Psoas muscle (tissue), 7 donors: ENCODE measurements at regions not wholly inside any gene's neighbourhood (a gene's known extent, or its start where the extent isn't known, plus 50 kb on each side); places are given as distances from the start of the nearest gene placed in this dataset.
"Not testable (repeated sequence)": the region's sequence is repeated elsewhere in the genome, so short reads cannot be mapped to it uniquely, and the experiment has no call there.

Source experiments
- ATAC-seq, 4 donors: fragments of 200-7000 bp; cut with Tn5 transposase; one replicate each; pipeline ENCODE4 v1.9.1; 2020; ENCODE audit warnings: moderate library complexity in 3 of 4, mild to moderate bottlenecking in 2 of 4
- DNase-seq, 2 donors: peaks; one replicate each; pipeline ENCODE4 v3.0.0-alpha.2; 2020
- H3K27ac ChIP-seq: fragments of 200-600 bp; one replicate; pipeline ENCODE4 v1.8.0; 2022
- H3K27me3 ChIP-seq, 3 donors: fragments of 200-600 bp in 1 of 3; one replicate each; pipeline versions ENCODE4 v1.6.1 to v1.8.0; 2013 to 2022; ENCODE audit warnings: low read length in 2 of 3, mild to moderate bottlenecking in 2 of 3, moderate library complexity in 1 of 3; ENCODE audit not compliant: insufficient read depth in 3 of 3
- H3K36me3 ChIP-seq, 2 donors: fragments of 200-600 bp in 1 of 2; one replicate each; pipeline versions ENCODE4 v1.6.1 to v1.8.0; 2013 to 2022; ENCODE audit warnings: low read depth in 1 of 2, mild to moderate bottlenecking in 1 of 2, moderate library complexity in 1 of 2; ENCODE audit not compliant: insufficient read depth in 1 of 2
- H3K4me1 ChIP-seq: fragments of 200-600 bp; one replicate; pipeline ENCODE4 v1.8.0; 2022
- H3K4me3 ChIP-seq: fragments of 200-600 bp; one replicate; pipeline ENCODE4 v1.8.0; 2022; ENCODE audit warnings: mild to moderate bottlenecking
- H3K9me3 ChIP-seq: fragments of 200-600 bp; one replicate; pipeline ENCODE4 v1.8.0; 2022
- WGBS, 3 donors: extraction: QIAGEN DNeasy Blood & Tissue Kit; methylation state at CpG; one replicate each; pipeline versions ENCODE4 v1.1.6 to v1.1.7; 2013; 5-methylcytosine and 5-hydroxymethylcytosine counted together
- intact Hi-C, 2 donors: fragments of 100-400 bp; cut with DNase I; formaldehyde crosslinking; loops; one replicate each; pipeline versions ENCODE4 v1.11.0 to v1.14.2; 2022
- TF ChIP-seq, protein P1 (sequence below): fragments of 200-600 bp; IDR thresholded peaks from one replicate; pipeline ENCODE4 v1.8.0; 2022; ENCODE audit warnings: antibody characterized with exemption
- donor health status: healthy with polysubstance abuse.
- donor health status: DM: no; HTN: no; CAD: no; lungs with moderate emphysema.
- donor health status: Bipolar disorder and iron deficiency.
- donor health status: healthy.
- donor health status: DM: yes; HTN: yes; CAD: no.
- donor health status: DM: no; HTN: no; CAD: no.
- donor health status: DM: yes; HTN: yes; CAD: no.

DNA sequence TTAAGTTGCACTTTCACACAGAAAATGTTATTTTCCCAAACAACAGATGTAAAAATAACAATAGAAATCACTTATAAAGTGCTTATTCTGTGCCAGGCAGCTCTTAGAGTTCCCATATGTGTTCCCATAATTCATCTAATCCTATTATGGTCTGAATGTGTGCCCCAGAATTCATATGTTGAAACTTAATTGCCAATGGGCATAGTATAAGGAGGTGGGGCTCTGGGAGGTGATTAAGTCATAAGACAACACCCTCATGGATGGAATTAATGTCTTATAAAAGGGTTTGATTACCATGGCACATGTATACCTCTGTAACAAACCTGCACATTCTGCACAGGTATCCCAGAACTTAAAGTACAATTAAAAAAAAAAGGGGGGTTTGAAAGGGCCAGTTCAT, 92.7 kb downstream of the FZD1 start:
- intact Hi-C loops: no loop called here
- no peak for DNase-seq
- H3K9me3 ChIP-seq: no peaks in the 10 kb centered on the region
- H3K4me3 ChIP-seq: no peak overlapping the region
- no peak for ATAC-seq
- no peak overlapping the region for H3K27ac ChIP-seq
- H3K4me1 ChIP-seq: no peaks in the 10 kb centered on the region
- TF ChIP-seq, protein P1, sequence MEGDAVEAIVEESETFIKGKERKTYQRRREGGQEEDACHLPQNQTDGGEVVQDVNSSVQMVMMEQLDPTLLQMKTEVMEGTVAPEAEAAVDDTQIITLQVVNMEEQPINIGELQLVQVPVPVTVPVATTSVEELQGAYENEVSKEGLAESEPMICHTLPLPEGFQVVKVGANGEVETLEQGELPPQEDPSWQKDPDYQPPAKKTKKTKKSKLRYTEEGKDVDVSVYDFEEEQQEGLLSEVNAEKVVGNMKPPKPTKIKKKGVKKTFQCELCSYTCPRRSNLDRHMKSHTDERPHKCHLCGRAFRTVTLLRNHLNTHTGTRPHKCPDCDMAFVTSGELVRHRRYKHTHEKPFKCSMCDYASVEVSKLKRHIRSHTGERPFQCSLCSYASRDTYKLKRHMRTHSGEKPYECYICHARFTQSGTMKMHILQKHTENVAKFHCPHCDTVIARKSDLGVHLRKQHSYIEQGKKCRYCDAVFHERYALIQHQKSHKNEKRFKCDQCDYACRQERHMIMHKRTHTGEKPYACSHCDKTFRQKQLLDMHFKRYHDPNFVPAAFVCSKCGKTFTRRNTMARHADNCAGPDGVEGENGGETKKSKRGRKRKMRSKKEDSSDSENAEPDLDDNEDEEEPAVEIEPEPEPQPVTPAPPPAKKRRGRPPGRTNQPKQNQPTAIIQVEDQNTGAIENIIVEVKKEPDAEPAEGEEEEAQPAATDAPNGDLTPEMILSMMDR: no peak
- H3K36me3 ChIP-seq: no peaks in the 10 kb centered on the region
- no peaks in the 10 kb centered on the region for H3K27me3 ChIP-seq

DNA sequence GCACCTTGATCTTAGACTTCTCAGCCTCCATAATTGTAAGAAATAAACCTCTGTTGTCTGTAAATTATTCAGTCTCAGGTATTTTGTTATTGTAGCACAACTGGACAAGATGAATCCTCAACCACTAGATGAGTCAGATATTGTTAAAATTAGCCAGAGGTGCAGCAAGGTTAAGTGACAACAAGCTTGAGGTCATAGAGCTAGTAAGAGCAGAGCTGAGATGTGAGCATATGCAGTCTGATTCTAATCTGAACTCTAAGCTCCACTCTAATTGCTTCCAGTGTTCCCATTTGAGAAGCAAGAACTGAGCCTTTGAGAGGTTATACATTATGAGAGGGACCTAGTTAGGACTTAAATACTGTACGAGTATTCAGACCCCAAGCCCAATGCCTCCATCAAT, 93.1 kb downstream of the FZD1 start:
- TF ChIP-seq, protein P1: no peak
- ATAC-seq: no peak
- WGBS, 3 donors: 73 to 84% (median 77%) methylated on average over 1 of the region's 1 CpG
- no peaks in the 10 kb centered on the region for H3K27me3 ChIP-seq
- no peaks in the 10 kb centered on the region for H3K4me1 ChIP-seq
- no peak overlapping the region for H3K27ac ChIP-seq
- no peak overlapping the region for H3K4me3 ChIP-seq
- no peaks in the 10 kb centered on the region for H3K9me3 ChIP-seq
- intact Hi-C loops: no loop called here
- H3K36me3 ChIP-seq: no peaks in the 10 kb centered on the region
- no peak for DNase-seq

DNA sequence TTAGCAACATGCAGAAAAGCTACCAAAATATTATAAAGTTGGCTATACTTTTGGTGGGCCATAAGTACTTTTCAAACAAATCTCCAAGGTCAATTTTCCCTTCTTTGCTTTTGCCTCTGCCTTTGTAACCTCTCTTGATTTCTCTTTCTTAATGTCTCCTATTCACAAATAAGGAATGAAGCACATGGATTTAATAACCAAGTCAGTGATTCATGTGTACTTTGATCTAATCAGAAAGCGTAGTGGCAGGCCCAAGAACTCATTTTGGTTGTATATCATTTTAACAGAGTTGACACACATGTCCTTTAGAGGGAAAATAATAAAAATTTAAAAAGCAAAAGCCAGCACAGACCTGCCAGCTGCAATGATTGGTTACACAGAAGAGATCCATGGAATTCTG, 93.7 kb downstream of the FZD1 start:
- intact Hi-C loops: no loop called here
- no peaks in the 10 kb centered on the region for H3K36me3 ChIP-seq
- no peaks in the 10 kb centered on the region for H3K9me3 ChIP-seq
- no peak overlapping the region for H3K27ac ChIP-seq
- no peak for DNase-seq
- no peaks in the 10 kb centered on the region for H3K27me3 ChIP-seq
- no peak overlapping the region for H3K4me3 ChIP-seq
- no peak for ATAC-seq
- TF ChIP-seq, protein P1: no peak
- WGBS, 3 donors: 75 to 80% (median 77%) methylated on average over 1 of the region's 1 CpG
- H3K4me1 ChIP-seq: no peaks in the 10 kb centered on the region

DNA sequence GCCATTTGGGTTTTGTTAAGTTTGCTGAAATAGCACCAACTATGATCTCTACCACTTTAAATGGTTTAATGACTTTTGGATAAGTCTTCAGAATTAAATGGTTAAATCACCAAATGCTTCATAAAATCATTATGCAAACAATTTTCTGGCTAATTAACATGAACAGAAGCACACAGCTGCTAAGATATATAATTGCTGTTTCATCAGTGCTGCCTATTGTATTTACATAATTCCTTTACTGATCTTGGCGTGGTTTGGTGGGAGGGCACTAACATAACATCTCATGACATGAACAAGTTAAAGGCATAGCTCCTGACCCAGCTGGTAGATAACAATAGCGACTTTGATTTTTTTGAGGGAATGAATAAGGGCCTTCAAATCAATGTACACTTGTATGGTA, 94.1 kb downstream of the FZD1 start:
- ATAC-seq: no peak
- WGBS, 3 donors: 66 to 73% (median 66%) methylated on average over 2 of the region's 2 CpGs
- intact Hi-C loops: no loop called here

DNA sequence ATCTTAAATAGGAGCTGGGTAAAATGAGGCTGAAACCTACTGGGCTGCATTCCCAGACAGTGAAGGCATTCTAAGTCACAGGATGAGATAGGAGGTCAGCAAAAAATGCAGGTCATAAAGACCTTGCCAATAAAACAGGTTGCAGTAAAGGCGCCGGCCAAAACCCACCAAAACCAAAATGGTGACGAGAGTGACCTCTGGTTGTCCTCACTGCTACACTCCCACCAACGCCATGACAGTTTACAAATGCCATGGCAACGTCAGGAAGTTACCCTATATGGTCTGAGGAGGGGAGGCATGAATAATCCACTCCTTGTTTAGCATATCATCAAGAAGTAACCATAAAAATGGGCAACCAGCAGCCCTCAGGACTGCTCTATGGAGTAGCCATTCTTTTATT, 100.9 kb downstream of the FZD1 start:
- 78 to 87% (median 83%) methylated on average over 5 of the region's 5 CpGs for WGBS, 3 donors
- intact Hi-C loops: not testable (repeated sequence)

More for the DNA sequence above, 94.1 kb downstream of the FZD1 start:
- Histone ChIP-seq H3K36me3 (no peaks in the 10 kb centered on the region), H3K27me3 (no peaks in the 10 kb centered on the region), H3K27ac (no peak overlapping the region), H3K4me1 (no peaks in the 10 kb centered on the region), H3K9me3 (no peaks in the 10 kb centered on the region), H3K4me3 (no peak overlapping the region)
- no peak for DNase-seq
- TF ChIP-seq, protein P1: no peak

More for the DNA sequence above, 100.9 kb downstream of the FZD1 start:
- H3K36me3 ChIP-seq, ATAC-seq, H3K27me3 ChIP-seq, H3K27ac ChIP-seq, H3K4me3 ChIP-seq, H3K9me3 ChIP-seq, H3K4me1 ChIP-seq, DNase-seq: not testable (repeated sequence)
